Stimulated activated CD4-positive, alpha-beta T cell treated with anti-CD3 and anti-CD28 coated beads, Interleukin-12 subunit alpha, Interleukin-12 subunit beta, amount 100 ng/mL, for 4 hours (primary cell): ENCODE measurements at regions not wholly inside any gene's neighbourhood (a gene's known extent, or its start where the extent isn't known, plus 50 kb on each side); places are given as distances from the start of the nearest gene placed in this dataset.
A peak's percentile ranks its signal among the peaks of the same experiment; 100 is the strongest.

Experiments
- DNase-seq: peaks from one replicate; pipeline ENCODE4 v3.0.0-alpha.2; 2020

DNA sequence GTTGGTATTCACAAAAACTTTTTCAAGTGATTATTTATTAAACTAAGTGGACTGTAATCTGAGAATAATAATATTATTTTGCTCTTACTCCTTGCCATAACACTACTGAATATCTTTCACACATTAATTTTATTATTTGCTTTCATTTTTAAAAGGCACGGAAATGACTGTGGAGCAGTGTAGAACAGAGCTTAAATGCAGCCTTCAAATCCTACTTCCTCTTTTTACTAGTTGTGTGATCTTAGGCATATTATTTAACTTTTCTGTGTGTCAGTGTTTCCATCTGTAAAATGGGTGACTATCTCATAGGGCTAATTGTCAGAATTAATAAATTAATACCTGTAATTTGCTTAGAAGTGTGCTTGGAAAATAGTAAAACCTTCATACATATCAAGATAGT lies 55.5 kb upstream of the SLC8A1 start:
- no peak for DNase-seq

DNA sequence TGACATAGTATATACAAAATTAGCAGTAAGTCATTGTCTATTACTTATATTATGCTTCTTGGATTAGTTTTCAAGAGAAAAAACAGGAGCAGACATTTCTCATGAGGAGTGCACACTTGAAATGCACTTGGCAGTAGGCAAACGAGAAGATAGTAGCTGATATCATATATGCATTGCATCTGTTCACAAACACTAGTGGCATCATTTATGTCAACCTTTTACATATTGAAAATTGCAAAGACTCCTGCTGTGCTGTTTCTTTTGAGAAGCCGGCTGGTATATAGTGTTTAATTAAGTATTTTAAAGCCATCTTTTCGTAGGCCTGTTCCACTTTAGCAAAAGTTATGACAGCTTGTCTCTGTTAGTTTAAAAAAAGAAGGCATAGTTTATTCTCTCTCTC lies 58.4 kb upstream of the SLC8A1 start:
- no peak for DNase-seq

DNA sequence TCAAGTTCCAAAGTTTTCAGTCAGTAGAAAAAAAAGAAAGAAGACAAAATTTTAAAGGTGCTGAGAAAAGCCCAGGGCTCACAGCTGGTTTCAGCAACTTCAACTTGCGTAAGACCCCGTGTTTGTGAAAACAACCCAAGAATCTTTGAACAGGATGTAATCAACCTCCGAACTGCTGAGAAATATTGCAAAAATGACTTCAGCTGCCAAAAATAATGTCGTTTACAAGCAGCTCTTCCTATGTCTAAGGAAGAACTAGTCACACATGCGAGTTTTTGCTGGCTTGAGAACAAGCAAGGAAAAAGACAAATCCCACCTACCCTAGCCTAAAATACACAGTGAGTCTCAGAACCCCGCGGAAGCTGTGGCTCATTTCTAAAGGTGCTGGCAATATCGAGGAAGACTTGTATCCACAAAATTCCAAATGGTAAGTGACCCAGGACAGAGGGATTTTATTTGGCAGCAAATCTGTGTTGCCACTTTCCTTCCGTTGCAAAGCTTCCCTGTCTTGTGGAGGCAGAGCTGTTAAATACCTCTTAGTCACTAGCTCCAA lies 59.8 kb upstream of the SLC8A1 start:
- no peak for DNase-seq

DNA sequence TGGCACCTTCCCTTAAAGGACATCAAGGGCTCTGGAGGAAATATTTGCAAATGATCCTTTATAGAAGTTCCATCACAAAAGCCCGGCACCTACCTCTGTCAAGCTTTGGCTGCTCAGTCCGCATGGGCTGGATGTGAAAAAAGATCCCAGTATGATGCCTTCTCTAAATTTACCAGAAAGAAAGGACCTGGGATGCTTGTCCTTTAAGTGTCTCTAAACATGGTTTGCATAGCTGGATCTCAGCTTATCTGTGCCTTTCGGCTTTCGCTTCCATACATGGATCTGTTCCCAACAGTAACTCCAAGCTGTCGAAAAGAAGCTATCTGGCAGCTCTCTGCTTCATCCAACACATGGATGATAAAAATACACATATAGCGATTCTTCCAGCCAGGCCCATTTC lies 60.4 kb upstream of the SLC8A1 start:
- no peak for DNase-seq

DNA sequence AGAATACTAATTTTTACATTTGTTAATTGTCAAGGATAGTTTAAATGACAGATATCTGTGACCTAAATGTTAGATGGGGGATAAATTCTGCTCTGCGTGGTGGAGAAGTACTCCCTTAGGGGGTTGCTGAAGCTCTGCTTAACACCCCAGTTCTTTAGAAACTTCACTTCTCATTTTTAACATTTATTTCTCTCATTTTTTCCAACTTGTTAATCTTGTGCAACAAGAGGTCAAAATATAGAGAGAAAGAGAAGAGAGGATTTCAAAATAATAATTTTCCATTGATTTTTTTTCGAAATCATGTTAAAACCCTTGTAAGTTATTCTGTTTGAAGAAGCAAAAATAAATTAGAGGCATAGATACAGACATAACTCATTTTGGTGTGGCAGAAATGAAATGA lies 61.3 kb upstream of the SLC8A1 start:
- DNase-seq: no peak

DNA sequence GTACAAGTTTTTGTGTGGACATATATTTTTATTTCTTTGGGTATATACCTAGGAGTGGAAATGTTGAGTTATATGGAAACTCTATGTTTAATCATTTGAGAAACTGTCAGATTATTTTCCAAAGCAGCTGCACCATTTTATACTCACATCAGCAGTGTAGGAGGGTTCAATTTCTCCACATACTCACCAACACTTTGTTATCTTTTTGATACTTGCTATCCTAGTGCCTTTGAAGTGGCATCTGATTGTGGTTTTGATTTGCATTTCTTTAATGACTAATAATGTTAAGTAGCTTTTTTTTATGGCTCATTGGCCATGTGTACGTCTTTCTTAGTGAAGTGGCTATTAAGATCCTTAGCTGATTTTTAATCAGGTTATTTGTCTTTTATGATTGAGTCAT lies 64.7 kb upstream of the SLC8A1 start:
- DNase-seq: no peak

DNA sequence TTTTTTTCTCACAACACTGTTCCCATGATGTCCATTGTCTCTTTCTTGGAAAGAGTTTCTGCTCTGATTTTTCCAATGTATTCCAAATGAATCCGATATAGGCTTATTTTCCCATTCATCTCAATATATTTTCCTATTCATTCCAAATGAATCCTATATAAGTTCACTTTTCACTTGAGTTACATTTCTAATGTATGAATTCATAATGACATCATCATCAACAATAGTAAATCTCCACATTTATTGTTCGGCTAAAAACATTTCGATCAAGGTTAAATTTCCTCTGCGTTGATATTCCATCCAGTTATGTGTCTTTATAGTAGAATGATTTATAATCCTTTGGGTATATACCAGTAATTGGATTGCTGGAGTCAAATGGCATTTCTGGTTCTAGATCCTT lies 76.7 kb upstream of the SLC8A1 start:
- DNase-seq: no peak

DNA sequence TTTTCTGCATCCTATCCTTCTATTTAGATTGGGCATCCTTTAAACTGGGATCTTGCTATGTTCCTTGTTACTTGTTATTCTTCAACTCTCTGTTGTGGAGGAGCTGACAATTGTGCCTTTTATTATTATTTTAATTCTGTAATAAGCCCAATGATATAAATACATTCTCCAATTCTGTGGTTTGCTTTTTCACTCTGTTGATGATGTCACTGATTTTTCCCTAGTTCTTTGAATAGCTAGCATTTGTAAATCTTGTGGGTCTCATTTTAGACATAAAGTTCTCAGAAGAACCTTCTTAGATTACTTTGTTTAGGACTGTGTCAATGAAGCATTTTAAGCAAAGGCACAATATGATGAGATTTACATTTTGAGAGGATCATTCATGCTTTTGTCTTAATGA lies 79.5 kb upstream of the SLC8A1 start:
- no peak for DNase-seq

DNA sequence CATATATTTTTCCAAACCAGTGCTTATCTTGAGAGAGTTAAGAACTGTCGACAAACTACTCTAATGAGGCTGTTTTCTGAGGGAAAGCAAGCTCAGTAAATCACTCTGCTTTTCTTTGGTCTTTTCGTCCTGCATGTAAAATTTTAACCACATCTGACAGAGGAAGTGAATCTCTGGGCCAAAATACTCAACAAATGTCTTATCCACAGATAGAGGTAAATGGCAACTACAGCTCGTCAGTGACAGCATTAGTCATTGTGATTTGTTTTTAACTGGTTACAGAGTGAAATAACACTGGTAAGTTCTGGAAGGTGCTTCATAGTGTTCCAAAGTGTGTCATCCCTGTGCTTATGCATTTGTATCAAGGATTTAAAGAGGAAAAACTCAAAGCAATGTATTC lies 82.6 kb upstream of the SLC8A1 start:
- no peak for DNase-seq

DNA sequence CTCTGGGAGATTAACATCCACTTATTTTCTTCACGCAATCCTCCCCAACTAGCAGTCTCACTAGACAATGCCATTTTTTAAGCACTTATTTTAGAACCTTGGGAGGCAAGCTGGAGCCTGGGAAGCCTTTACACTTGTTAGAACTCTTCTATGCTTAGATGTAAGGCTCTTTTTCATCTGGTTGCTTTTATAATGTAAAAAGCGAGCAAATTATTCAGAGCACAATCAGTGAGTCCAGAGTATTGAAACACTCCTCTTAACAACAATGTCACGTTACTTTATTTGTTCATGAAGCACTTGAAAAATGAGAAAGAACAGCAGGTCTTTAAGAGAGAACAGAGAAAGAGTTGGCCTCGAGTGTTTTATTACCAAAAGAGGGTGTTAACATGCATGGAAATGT lies 84.1 kb upstream of the SLC8A1 start:
- no peak for DNase-seq

DNA sequence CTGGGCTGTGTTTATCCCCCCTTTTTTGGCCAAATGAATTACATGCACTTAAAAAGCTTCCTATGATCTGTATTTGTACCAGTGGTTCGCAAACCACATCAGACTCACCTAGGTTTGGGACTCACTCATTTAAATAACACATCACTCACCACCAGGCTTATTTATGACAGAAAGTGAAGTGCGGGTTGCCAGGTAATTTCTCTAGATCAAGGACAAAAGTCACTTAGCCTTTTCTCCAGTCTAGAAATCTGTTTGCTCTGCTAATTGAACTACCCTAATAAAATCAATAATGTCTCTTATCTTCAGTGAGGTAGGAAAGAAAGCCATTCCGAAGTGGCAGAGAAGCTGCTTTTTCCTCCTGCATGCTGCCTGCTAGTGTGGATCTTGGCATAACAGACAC lies 88.1 kb upstream of the SLC8A1 start:
- DNase-seq: no peak

DNA sequence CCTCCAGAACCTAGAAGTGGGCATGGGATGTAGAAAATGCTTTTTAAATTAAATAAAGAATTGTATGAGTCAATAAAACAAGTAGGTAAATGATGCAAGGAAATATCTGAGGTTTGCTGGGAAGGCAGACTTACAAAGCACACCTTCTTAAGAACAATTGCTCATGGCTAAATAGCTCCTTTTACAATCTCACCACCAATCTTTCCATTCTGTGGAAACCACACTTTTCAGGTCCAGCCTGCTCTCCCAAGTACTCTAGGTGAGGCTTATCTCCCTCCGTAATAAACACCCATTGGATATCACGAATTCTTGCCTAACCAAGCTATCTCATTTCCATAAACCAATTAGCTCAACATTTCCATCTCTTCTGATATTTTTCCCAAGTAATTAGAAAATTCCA lies 91.5 kb upstream of the SLC8A1 start:
- DNase-seq: no peak

DNA sequence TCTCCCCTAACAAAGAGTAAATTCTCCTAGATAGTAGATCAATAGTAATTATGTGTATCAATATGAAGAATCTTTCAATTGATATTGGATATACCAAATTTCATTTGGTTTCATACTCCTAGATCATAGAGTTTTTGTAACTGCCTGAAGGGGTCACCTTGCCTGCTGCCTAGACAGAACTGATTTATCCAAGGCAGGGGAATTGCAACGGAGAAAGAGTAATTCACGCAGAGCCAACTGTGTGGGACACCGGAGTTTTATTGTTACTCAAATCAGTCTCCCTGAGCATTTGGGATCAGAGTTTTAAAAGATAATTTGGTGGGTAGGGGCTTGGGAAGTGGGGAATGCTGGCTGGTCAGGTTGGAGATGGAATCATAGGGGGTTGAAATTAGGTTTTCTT lies 92.2 kb upstream of the SLC8A1 start:
- no peak for DNase-seq

DNA sequence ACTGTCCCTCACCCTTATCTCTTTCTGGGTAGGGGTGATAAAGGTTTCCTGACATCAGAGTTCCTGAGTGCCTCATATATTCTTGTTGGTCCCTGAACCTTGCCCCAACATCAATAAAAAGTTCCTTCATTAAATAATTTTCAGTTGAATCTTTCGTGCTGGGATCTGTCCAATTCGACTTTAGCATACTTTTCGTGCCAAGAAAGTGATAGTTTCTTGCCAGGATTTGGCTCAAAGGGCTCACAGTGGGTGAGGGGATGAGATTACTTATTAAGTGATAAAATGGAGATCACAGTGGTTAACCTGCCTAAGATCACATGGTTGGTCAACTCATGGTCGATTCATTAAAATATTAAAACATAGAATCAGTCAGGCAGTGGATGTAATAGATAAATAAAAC lies 93.8 kb upstream of the SLC8A1 start:
- no peak for DNase-seq

DNA sequence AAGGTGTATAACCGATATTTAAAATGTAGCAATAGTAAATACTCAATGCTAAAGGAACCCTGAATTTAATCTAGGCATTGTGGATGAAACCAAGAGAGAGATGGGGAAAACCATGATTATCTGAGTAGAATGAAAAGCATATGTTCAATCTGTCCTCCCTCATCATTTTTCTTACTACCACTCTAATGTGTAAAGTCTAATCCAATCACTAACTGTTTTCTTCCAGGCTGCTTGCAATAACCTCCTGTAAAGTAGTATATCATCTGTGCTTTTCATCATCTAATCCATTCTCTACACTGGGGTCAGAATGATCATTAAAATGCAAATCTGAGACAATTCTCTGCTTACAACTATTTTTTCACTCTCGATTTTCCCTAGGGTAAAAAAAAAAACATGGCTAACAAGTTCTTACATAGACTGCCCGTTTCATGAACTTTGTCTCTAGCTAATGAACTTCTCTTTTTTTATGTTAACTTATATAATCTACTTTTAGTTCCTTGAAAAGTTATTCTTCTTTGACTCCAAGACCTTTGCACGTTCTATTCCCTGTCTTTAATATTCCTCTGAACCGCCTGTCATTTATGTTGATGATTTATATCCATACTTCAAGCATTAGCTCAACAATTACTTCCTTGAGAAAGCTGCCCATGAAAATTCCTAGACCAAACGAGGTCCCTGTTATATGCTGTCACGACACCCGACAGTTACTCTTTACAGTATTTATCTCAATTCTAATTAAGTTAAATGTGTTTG lies 94.7 kb upstream of the SLC8A1 start:
- DNase-seq: no peak

DNA sequence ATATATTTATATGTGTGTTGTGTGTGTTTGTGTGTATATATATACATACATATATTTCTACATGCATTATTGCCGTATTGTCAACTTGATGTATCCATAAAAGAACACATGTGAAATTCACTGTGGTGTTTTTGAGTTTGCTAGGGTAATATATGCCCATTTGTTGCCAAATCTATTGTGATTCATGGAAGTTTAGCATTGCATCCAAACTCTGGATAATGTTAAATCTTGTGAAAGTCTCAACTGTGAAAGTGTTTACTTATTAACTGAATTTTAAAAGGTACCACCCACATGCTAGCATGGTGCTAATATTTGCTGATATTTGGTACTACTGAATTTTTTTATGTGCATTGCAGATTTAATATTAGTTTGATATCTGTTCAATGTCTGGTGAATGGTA lies 96.6 kb upstream of the SLC8A1 start:
- DNase-seq: no peak

DNA sequence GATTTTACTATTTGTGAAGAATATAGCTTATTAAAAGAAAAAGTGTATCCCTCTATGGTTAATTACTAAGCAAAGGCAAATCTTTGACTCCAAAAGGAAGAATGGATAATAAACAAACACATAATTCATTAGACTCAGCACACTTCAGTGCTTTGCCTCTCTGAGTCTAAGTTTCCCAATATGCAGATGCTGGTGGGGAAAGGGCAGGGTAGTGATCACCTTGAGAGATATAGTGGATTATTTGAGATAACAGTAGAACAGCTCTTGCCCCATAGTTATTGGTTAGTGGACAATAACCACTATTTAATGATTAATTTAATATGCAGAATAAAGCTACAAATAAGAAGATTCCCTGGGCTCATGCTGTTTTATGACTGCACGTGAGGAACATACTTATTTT lies 98.2 kb upstream of the SLC8A1 start:
- no peak for DNase-seq

DNA sequence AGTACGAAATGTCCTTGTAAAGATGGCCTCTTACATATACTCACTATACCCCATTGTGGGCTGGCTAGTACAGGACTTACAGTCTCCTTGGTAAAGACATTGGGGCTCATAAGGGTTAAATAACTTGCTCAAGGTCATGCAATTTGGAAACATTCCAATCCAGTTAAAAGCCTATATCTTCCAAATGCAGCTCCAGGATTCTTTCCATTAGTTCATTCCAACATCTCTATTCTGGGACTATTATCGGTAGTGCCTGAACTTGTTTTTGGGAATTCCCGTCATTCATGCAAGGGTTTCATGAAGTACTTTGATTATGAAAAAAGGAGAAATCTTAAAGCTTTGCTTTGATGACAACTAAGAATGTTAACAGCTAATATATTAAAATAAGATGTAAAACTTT lies 99.2 kb upstream of the SLC8A1 start:
- no peak for DNase-seq

DNA sequence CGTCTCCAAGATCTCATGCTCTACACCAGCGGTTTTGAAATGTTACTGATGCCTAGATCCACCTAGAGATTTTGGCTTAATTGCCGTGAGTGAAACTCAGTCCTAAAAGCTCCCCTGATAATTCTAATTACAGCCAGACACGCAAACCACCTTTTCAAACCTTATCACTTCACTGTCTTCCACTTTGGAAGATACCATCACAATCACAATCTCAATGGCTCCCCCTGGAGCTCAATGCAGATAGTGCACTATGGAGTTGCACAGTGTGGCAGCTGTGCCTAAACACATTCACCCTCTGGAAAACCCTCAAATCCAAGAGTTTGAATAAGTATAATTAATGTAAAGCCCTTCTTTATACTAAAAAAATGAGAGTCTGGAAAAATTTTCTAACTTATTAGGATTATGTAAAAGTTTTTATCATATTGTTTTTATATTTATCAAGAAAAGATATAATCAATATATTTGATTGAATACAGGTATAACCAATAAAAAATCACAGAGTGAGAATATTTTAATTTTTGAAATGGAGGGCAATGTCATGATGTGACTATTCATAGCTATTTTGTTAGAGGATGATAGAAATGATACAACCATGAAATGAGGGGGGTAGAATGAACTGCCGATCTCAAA lies 102.9 kb upstream of the SLC8A1 start:
- DNase-seq: peak; percentile 31

DNA sequence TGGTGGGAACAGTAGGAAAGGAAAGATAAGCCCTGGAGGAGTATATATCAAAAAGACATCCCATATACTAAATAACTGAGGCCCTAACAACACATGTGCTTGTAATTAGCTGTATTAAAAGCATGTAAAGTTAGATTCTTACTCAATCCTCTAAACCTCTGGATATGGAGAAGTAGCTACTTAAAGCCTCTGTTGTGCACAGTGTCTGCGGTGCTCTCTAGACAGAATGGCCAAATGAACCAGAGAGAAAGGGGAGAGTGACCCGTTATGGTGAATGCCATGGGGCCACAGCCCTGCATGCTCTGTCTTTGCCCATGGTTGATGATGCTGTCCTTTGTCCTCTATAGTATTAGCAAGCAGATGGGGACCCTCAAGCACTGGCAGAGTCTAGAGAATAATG lies 104.4 kb upstream of the SLC8A1 start:
- DNase-seq: no peak

DNA sequence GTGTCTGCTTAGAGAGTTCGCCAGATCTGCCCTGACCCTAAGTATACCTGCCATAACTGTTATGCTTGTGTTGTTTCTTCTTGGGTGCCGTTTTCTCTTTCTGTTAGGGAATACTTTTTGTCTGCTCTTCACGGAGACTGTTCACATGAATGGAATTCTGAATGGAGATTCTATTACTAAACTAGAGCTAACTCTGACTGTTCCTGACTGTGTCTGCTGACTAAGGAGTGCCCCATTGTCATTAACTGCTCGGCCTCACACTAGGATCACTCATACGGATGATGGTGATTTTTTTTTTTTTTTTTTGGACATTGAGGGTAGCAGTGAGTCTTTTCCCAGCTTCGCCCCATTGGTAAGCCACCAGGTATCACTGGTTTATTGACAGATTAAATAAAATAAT lies 104.8 kb upstream of the SLC8A1 start:
- no peak for DNase-seq

DNA sequence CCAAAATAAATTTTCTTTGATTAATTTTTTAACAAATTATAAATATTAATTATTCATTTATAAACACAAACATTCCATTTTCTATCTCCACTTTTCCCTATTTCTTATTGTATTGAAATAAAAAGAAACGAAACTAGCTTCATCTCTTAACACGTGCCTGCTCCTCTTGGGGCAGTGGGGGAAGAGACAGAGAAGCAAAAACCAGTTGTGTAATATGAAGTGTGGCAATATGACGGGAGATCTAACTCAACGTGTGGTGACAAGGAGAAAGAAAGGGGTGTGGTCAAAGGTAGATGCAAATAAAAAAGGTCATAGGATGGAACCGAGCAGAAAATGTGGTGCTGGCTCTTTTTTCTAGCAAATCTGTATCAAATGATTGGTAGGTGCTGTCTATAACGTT lies 106.9 kb upstream of the SLC8A1 start:
- no peak for DNase-seq

DNA sequence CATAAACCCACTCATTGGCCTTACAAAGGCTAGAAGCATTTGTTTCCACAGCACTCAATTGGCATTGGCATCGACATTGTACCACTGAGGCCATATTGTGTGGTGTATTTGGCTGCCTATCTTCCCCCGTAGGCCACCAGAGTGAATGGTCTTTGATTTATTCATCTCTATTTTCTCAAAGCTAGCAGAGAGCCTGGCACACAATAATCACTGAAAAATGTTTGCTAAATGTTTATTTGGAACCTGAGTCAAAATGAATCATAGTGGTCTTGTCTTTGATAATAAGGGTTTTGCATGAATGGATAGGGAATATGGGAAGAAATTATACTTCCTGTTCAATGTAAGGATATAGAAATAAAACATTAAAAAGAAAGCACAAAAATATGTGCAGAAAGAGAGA lies 107.3 kb upstream of the SLC8A1 start:
- no peak for DNase-seq

DNA sequence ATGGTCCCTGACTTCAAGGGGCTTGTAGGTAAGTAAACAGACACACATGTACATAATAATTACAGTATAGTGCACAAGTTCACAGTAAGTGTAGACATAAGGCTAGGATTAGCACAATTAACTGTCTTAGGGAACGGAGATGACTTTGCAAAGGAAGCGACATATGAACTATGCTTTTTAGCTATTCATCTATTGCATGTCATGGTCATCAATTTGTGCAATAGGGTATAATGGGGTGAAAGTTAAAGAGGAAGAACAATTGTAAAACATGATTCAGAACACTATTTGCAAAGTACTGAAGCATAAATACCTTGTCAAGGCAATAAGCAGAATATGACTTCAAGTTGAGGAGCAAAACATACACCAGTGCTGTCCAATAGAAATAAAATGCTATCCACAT lies 112.3 kb upstream of the SLC8A1 start:
- no peak for DNase-seq

DNA sequence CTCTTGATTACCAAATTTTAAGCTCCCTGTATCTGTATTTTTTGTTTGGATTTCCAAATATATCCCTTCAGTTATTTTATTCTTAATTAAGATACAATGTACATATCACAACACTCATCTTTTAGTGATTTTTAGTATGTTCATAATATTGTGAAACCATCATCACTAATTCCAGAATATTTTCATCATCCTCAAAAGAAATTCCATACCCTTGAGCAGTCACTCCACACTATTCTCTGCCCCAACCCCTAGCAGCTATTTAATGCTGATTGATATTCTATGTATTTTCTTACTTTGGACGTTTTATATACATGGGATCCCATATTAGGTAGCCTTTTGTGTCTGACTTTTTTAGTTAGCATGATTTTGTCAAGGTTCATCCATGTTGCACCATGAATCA lies 127.4 kb upstream of the SLC8A1 start:
- no peak for DNase-seq
